ENCODE measurements at regions not wholly inside any gene's neighbourhood (a gene's known extent, or its start where the extent isn't known, plus 50 kb on each side); places are given as distances from the start of the nearest gene placed in this dataset.
"Not testable (repeated sequence)": the region's sequence is repeated elsewhere in the genome, so short reads cannot be mapped to it uniquely, and the experiment has no call there.

GRCh38 chr16:8120001-8120400, 470.3 kb downstream of the TMEM114 start:
- H3K36me3 ChIP-seq, result no peaks in the 10 kb centered on the region
- no peaks in the 10 kb centered on the region for H3K27me3 ChIP-seq
- TF ChIP-seq POLR2A (IDR thresholded peaks at IDR 0.05), result no peak
- no peak for TF ChIP-seq CTCF (IDR thresholded peaks at IDR 0.05)

GRCh38 chr16:8115814-8116213, 474.5 kb downstream of the TMEM114 start:
- Histone ChIP-seq H3K9me3 (no peaks in the 10 kb centered on the region), H3K27ac (no peak overlapping the region), H3K36me3 (no peaks in the 10 kb centered on the region), H3K4me1 (no peaks in the 10 kb centered on the region), H3K27me3 (no peaks in the 10 kb centered on the region), H3K4me3 (no peak overlapping the region)
- TF ChIP-seq POLR2A (IDR thresholded peaks at IDR 0.05) (no peak), CTCF (IDR thresholded peaks at IDR 0.05) (no peak)
- DNase-seq, result no peak

More at GRCh38 chr16:8120001-8120400, 470.3 kb downstream of the TMEM114 start:
- no peak for DNase-seq
- Histone ChIP-seq H3K4me3 (no peak overlapping the region), H3K9me3 (no peaks in the 10 kb centered on the region), H3K27ac (no peak overlapping the region), H3K4me1 (no peaks in the 10 kb centered on the region)

GRCh38 chr16:8114941-8115340, 475.4 kb downstream of the TMEM114 start:
- H3K4me3 ChIP-seq, H3K27me3 ChIP-seq, DNase-seq: not testable (repeated sequence)

GRCh38 chr16:8113843-8114242, 476.5 kb downstream of the TMEM114 start:
- H3K27me3 ChIP-seq, result no peaks in the 10 kb centered on the region
- no peak overlapping the region for H3K27ac ChIP-seq
- H3K36me3 ChIP-seq, result no peaks in the 10 kb centered on the region
- TF ChIP-seq CTCF (IDR thresholded peaks at IDR 0.05) (no peak), POLR2A (IDR thresholded peaks at IDR 0.05) (no peak)
- no peaks in the 10 kb centered on the region for H3K4me1 ChIP-seq
- H3K4me3 ChIP-seq, result no peak overlapping the region
- no peak for DNase-seq
- H3K9me3 ChIP-seq, result no peaks in the 10 kb centered on the region

More at GRCh38 chr16:8114941-8115340, 475.4 kb downstream of the TMEM114 start:
- not testable (repeated sequence) for H3K4me1 ChIP-seq, H3K9me3 ChIP-seq, H3K27ac ChIP-seq, H3K36me3 ChIP-seq

GRCh38 chr16:8110572-8111514, 479.5 kb downstream of the TMEM114 start:
- Histone ChIP-seq H3K9me3 (no peaks in the 10 kb centered on the region), H3K27ac (no peak overlapping the region), H3K27me3 (no peaks in the 10 kb centered on the region), H3K4me3 (no peak overlapping the region), H3K36me3 (no peaks in the 10 kb centered on the region), H3K4me1 (no peaks in the 10 kb centered on the region)
- TF ChIP-seq POLR2A (IDR thresholded peaks at IDR 0.05), result no peak
- TF ChIP-seq CTCF (IDR thresholded peaks at IDR 0.05), result no peak
- no peak for DNase-seq

GRCh38 chr16:8109510-8110369, 480.6 kb downstream of the TMEM114 start:
- Histone ChIP-seq H3K27me3 (no peaks in the 10 kb centered on the region), H3K9me3 (no peaks in the 10 kb centered on the region), H3K27ac (no peak overlapping the region), H3K4me1 (no peaks in the 10 kb centered on the region), H3K36me3 (no peaks in the 10 kb centered on the region), H3K4me3 (no peak overlapping the region)
- TF ChIP-seq POLR2A (IDR thresholded peaks at IDR 0.05) (no peak), CTCF (IDR thresholded peaks at IDR 0.05) (no peak)
- DNase-seq, result no peak
